ENCODE measurements at regions not wholly inside any gene's neighbourhood (a gene's known extent, or its start where the extent isn't known, plus 50 kb on each side); places are given as distances from the start of the nearest gene placed in this dataset.

- TF ChIP-seq ARNTL (CRISPR knock-in tag; IDR thresholded peaks at IDR 0.05; ENCODE audit: borderline replicate concordance, low read depth) (no peak), BACH2 (CRISPR knock-in tag; IDR thresholded peaks at IDR 0.05; ENCODE audit: borderline replicate concordance) (no peak), ZNF565 (CRISPR knock-in tag; conservative IDR thresholded peaks at IDR 0.05; ENCODE audit: low read depth) (no peak), POU6F1 (CRISPR knock-in tag; IDR thresholded peaks at IDR 0.05; ENCODE audit: borderline replicate concordance, low read depth) (no peak), ZNF70 (CRISPR knock-in tag; IDR thresholded peaks at IDR 0.05) (no peak), RARB (CRISPR knock-in tag; IDR thresholded peaks at IDR 0.05) (no peak), ZC3H10 (CRISPR knock-in tag; IDR thresholded peaks at IDR 0.05) (no peak), ZFP30 (CRISPR knock-in tag; IDR thresholded peaks at IDR 0.05) (no peak), GLIS3 (CRISPR knock-in tag; IDR thresholded peaks at IDR 0.05) (no peak), OSR1 (CRISPR knock-in tag; IDR thresholded peaks at IDR 0.05) (no peak), PPARA (CRISPR knock-in tag; IDR thresholded peaks at IDR 0.05; ENCODE audit: borderline replicate concordance) (no peak), TCF4 (CRISPR knock-in tag; IDR thresholded peaks at IDR 0.05; ENCODE audit: borderline replicate concordance) (no peak), TOX (CRISPR knock-in tag; IDR thresholded peaks at IDR 0.05; ENCODE audit: borderline replicate concordance) (no peak), ZFP3 (CRISPR knock-in tag; IDR thresholded peaks at IDR 0.05) (no peak), ISL1 (CRISPR knock-in tag; IDR thresholded peaks at IDR 0.05) (no peak)
- TF ChIP-seq, protein P1, sequence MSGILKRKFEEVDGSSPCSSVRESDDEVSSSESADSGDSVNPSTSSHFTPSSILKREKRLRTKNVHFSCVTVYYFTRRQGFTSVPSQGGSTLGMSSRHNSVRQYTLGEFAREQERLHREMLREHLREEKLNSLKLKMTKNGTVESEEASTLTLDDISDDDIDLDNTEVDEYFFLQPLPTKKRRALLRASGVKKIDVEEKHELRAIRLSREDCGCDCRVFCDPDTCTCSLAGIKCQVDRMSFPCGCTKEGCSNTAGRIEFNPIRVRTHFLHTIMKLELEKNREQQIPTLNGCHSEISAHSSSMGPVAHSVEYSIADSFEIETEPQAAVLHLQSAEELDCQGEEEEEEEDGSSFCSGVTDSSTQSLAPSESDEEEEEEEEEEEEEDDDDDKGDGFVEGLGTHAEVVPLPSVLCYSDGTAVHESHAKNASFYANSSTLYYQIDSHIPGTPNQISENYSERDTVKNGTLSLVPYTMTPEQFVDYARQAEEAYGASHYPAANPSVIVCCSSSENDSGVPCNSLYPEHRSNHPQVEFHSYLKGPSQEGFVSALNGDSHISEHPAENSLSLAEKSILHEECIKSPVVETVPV (CRISPR knock-in tag; IDR thresholded peaks at IDR 0.05): no peak
- no peak for ATAC-seq
These were observed 498.8 kb upstream of the CD180 start for GRCh38 chr5:67695369-67695768.

GRCh38 chr5:67694810-67695191, 498.2 kb upstream of the CD180 start:
- ATAC-seq: no peak
- no peak for TF ChIP-seq OSR1 (CRISPR knock-in tag; IDR thresholded peaks at IDR 0.05)
- TF ChIP-seq, protein P2, sequence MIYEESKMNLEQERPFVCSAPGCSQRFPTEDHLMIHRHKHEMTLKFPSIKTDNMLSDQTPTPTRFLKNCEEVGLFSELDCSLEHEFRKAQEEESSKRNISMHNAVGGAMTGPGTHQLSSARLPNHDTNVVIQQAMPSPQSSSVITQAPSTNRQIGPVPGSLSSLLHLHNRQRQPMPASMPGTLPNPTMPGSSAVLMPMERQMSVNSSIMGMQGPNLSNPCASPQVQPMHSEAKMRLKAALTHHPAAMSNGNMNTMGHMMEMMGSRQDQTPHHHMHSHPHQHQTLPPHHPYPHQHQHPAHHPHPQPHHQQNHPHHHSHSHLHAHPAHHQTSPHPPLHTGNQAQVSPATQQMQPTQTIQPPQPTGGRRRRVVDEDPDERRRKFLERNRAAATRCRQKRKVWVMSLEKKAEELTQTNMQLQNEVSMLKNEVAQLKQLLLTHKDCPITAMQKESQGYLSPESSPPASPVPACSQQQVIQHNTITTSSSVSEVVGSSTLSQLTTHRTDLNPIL (CRISPR knock-in tag; IDR thresholded peaks at IDR 0.05; ENCODE audit: low read depth): no peak
- no peak for TF ChIP-seq ISL1 (CRISPR knock-in tag; IDR thresholded peaks at IDR 0.05)
- TF ChIP-seq, protein P1 (CRISPR knock-in tag; IDR thresholded peaks at IDR 0.05): no peak
- TF ChIP-seq TOX (CRISPR knock-in tag; IDR thresholded peaks at IDR 0.05; ENCODE audit: borderline replicate concordance): no peak
- no peak for TF ChIP-seq RARB (CRISPR knock-in tag; IDR thresholded peaks at IDR 0.05)
- TF ChIP-seq ZFP3 (CRISPR knock-in tag; IDR thresholded peaks at IDR 0.05): no peak
- TF ChIP-seq ZNF565 (CRISPR knock-in tag; conservative IDR thresholded peaks at IDR 0.05; ENCODE audit: low read depth): no peak
- TF ChIP-seq ZNF70 (CRISPR knock-in tag; IDR thresholded peaks at IDR 0.05): no peak
- TF ChIP-seq ARNTL (CRISPR knock-in tag; IDR thresholded peaks at IDR 0.05; ENCODE audit: borderline replicate concordance, low read depth): no peak
- TF ChIP-seq ZFP30 (CRISPR knock-in tag; IDR thresholded peaks at IDR 0.05): no peak
- TF ChIP-seq ESRRG (CRISPR knock-in tag; IDR thresholded peaks at IDR 0.05): no peak
- TF ChIP-seq ZC3H10 (CRISPR knock-in tag; IDR thresholded peaks at IDR 0.05): no peak
- no peak for TF ChIP-seq BACH2 (CRISPR knock-in tag; IDR thresholded peaks at IDR 0.05; ENCODE audit: borderline replicate concordance)
- TF ChIP-seq POU6F1 (CRISPR knock-in tag; IDR thresholded peaks at IDR 0.05; ENCODE audit: borderline replicate concordance, low read depth): no peak
- no peak for TF ChIP-seq PPARA (CRISPR knock-in tag; IDR thresholded peaks at IDR 0.05; ENCODE audit: borderline replicate concordance)
- TF ChIP-seq TCF4 (CRISPR knock-in tag; IDR thresholded peaks at IDR 0.05; ENCODE audit: borderline replicate concordance): no peak
- no peak for TF ChIP-seq CSDC2 (CRISPR knock-in tag; IDR thresholded peaks at IDR 0.05)

DNA sequence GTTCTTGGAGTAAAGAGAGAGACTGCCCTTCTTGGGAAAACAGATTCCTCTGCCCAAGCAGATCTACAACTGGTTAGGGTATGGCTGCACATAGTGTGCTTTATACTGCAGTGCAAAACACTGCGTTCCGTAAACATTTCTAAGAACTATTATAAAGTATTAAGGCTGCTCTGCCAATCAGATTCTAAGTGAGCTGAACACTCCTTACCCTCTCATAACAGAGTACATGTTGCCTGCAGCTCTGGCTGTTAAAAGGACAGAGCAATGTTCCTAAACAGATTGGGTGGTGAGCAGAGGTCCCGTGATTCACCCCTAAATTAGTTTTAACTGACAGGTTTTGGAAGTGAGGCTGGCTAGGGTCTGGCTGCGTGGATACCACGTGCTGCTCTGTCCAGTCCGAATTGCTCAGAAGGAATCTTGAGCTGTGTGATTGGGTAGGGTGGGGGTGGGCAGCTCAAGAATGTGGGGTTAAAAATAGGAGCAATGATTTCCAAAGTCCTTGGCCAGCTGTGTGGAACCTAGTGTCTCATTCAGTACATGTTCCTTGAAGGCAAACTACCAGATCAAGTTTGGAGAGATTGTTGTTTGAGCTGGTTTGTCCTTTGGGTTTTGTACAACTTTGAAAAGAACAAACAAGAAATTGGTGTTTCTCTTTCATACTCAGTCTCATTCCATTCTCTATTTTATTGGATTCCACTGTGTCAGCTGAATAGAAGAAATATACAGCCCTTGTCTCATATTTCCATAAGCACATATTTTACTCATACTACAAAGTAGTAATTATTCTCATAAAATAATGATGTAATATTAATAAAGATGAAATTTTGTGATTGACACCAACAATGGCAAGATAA, 497.6 kb upstream of the CD180 start:
- ATAC-seq: no peak
- TF ChIP-seq OSR1 (CRISPR knock-in tag; IDR thresholded peaks at IDR 0.05): no peak
- TF ChIP-seq RARB (CRISPR knock-in tag; IDR thresholded peaks at IDR 0.05): no peak

Data from SK-N-SH treated with all-trans-retinoic acid at 6 μM for 48 hours (cell line).